HUDEP-2 (cell line): ENCODE measurements at regions not wholly inside any gene's neighbourhood (a gene's known extent, or its start where the extent isn't known, plus 50 kb on each side); places are given as distances from the start of the nearest gene placed in this dataset.
"Not testable (repeated sequence)": the region's sequence is repeated elsewhere in the genome, so short reads cannot be mapped to it uniquely, and the experiment has no call there.

Source experiments
- DNase-seq, 76 experiments: peaks; one replicate each; lab custom pipeline; 2025; ENCODE audit not compliant: unreplicated experiment in 76 of 76; lab: John Stamatoyannopoulos, UW

GRCh38 chr11:35046681-35047080 is 92.3 kb upstream of the CD44 start:
- no peak for DNase-seq

DNA sequence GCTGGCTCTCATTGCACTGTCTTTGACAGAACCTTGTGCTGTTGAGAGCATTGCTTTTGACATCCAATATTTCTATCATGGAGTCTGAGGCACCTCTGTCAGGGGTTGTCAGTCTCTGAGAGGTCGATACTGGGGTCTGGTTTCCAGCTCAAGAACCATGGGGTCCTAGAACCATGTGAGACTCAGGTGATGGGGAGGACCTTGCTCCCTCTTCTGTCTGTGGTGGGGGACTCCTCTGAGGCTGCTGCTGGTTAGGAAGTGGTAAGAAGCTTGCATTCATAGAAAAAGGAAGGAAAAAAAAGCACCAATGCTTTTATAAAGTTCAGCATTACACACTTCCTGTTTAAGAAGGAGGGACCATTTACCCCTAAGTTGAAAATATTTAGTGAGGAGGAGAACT is 91.8 kb upstream of the CD44 start:
- DNase-seq = no peak

- DNase-seq = no peak
Observed at GRCh38 chr11:35047769-35048168, 91.2 kb upstream of the CD44 start.

DNA sequence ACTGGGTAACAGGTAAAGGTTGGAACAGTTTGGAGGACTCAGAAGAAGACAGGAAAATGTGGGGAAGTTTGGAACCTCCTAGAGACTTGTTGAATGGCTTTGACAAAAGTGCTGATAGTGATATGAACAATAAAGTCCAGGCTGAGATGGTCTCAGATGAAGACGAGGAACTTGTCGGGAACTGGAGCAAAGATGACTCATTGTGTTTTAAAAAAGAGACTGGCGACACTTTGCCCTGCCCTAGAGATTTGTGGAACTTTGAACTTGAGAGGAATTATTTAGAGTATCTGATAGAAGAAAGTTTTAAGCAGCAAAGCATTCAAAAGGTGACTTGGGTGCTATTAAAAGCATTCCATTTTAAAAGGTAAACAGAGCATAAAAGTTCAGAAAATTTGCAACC is 90.6 kb upstream of the CD44 start:
- not testable (repeated sequence) for DNase-seq

- DNase-seq = no peak
Observed at GRCh38 chr11:35049859-35050531, 89.0 kb upstream of the CD44 start.

- DNase-seq = no peak
Observed at GRCh38 chr11:35050541-35050995, 88.4 kb upstream of the CD44 start.

GRCh38 chr11:35056391-35057093 is 82.4 kb upstream of the CD44 start:
- no peak for DNase-seq

DNA sequence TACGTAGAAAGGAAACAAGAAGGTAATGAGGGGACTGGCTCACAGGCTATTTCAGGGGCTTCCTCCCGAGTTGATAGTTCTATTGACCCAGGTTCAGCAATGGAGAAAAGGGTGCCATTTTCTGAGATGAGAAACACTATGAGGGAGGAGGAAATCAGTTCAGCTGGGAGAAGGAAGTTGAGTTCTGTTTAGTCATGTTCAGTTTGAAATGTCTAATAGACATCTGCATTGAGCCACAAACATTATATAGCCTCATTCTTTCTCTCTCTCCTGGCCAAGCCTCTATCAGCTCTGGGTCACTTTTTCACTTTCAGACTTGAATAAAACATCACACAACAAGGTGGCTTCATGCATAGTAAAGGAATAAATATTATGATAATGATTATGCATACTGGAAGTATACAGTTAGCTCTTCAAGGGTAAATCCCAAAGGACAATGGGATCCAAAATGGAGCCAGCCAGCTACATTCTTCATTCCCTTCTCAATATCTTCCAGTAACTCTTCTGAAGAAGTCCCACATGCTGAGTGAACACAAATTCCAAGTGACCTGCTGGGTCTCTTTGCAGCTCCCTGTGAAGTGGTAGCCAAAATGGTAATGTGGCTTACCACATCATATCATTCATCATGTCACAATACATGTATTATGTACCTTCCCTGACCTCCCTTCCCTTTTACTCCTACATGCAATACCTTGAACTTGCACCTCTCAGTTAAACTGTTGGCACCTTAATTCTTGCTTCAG is 80.9 kb upstream of the CD44 start:
- DNase-seq = no peak

DNA sequence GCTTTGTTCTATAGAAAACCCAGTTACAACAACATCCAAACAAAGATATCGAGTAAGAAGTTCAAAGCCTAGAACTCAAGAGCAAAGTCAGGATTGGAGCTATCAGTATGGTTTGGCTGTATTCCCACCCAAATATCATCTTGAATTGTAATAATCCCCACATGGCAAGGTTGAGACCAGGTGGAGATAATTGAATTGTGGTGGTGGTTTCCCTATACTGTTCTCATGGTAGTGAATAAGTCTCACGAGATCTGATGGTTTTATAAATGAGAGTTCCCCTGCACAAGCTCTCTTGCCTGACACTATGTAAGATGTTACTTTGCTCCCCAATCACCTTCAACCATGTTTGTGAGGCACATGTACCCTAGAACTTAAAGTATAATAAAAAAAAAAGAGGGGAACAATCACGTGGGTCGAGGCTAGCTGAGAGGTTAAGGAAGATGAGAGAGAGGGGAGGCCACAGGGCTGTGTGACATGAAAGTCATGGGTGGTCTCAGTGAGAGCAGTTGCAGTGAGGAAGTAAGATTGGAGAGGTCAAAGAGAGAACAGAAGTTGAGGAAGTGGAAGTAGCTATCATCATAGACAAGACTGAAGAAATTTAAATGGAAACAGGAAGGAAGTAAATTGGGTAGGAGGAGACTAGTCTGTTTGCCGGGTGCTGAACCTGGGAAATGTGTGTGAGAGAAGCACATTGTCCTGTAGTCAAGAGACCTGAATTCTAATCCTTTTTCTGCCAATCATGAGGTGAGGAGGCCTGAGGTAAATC is 80.1 kb upstream of the CD44 start:
- DNase-seq = no peak

- no peak for DNase-seq
Observed at GRCh38 chr11:35061516-35062440, 77.2 kb upstream of the CD44 start.

DNA sequence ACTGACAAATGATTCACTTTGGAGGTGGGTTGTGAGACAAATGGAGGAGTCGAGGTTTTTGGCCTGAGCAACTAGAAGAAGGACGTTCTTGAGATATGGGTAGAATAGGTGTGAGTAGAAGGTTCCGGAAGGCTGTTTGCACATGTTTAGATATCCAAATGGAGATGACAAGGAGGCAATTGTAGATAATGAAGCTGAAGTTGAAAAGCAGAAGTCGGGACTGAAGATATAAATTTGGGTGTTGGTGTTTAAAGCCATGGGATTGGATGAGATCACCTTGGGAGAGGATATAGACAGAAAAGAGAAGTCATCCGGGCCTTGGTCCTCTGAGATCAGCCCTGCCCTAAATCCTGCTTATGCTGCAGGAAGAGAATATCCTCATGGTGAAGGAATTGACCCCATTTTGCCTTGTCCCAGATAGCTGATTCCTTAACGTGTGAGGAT is 75.5 kb upstream of the CD44 start:
- peak in 2 of 76 experiments; percentile 11 to 35 for DNase-seq

DNA sequence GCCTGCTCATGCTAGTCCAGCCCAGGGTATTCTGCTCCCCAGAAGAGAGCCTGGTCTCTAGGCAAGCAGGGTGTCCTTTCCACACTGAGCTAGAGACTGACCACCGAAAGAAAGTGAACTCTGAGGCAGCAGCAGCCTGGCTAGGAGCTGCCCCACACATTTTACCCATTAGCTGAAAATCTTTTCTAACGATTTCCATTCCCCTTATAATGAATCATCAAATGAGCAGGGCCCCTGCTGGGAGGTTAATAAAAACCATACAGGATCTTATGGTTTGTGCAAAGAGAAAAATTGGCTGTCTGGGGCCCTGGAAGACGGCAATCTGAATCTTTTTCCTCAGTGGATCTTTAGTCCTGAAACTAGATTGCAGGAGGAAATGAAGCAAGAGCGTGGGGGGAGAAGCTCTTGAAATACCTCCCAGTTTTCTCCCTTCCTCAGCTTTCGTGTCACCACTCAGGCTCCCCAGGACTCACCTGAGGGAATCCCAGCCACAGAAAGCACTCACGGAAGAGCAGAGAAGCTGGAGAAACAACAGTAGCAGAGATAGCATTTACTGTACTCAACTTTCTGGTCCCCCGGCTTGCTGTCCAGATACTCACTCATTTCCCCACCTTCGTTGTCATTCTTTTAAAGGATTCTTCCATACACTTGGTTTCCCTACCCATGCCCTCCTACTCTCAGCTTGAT is 74.7 kb upstream of the CD44 start:
- DNase-seq = no peak

DNA sequence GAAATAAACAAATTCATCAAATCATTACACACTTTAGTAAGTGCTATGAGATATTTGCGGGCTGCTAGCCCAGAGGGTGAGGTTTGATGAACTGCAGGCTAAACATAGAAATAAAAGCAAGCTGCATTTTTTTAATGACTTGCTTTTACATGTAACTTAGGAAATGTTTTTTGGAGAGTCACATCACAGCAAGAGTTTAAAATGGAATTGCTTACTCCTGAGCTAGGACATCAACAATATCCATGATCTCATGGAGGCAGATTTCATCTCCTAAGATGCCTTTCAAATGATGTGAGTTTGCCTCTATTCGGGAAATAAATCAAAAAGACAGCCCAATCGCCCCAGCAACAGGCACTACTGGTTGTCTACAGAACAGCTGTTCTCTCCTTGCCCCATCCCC is 73.4 kb upstream of the CD44 start:
- DNase-seq = no peak

DNA sequence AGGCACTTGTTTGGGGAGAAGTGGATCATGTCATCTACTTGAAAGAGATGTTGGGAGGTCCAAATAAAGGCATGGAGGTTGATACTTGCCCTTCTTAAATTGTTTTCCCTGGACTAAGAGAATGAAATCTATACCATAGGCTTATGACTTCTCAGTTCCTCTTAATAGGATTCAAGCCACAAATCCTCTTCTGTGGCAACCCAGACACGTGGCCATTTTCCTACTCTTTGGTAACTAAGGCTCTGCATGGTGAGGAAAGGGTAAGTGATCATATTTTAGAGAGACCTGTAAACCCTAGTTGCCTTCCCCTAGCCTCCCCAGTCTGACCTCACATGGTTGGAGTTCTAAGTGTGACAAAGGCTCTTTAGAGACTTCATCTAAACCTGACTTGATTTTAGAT is 72.9 kb upstream of the CD44 start:
- DNase-seq = no peak

DNA sequence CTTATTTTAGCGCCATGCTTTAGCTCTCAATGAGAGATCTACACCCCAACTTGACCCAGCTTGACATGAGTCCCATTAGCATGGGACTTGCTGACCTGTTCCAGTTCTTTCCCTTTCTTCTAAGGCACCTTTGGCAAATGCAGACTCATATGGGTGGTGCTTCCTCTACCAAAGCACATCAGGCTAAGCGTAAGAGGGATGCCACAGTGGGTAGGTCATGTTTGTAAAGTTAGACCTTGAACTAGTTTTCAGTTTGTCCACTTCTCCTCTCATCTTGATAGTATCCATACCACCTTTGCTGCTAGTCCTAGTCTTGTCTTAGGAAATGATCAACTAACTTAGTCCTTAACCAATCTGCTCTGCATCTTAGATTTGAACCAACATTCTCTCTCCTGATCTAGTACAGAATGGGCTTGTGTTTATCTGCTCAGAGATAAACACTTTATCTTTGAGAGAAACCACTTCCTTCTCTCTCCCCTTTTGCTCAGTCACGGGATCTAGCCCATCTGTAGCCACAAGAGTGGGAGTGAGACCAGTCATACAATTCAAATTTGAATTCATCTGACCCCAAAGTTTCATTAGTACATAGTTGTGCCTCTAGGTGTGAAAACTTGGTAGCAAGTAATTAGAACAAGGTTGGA is 72.1 kb upstream of the CD44 start:
- peak in 30 of 76 experiments; percentile 1 to 60 (median 30) for DNase-seq

DNA sequence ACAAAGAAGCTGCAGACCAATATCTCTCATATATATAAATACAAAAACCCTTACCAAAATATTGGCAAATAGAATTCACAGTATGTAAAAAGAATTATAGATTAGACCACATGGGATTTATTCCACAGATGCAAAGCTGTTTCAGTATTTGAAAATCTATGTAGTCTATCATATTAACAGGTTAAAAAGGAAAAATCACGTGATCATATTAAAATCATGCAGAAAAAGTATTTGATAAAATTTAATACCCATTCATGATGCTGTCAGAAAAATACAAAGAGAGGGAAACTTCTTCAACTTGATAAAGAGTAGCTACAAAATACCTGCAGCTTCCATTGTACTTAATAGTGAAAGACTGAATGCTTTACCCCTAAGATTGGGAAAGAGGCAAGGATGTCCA is 67.2 kb upstream of the CD44 start:
- no peak for DNase-seq

DNA sequence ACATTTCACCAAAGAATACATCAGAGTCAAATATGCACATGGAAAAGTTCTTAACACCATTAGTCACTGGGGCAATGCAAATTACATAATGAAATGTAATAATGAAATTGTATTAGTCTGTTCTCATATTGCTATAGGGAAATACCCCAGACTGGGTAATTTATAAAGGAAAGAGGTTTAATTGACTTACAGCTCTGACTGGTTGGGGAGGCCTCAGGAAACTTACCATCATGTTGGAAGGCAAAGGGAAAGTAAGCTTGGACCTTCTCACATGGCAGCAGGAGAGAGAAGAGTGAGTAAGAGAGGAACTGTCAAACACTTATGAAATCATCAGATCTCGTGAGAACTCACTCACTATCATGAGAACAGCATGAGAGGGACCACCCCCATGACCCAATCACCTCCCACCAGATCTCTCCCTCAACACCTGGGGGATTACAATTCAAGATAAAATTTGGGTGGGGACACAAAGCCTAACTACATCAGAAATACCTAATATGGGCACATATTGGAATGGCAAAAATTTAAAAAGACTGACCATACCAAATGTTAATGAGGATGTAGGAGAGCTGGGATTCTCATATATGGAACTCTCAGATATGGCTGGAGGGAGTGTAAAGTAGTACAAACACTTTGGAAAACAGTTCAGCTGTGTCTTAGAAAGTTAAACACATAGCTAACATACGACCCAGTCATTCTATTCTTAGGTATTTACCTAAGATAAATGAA is 65.1 kb upstream of the CD44 start:
- peak in 4 of 76 experiments; percentile 8 to 29 (median 12) for DNase-seq
